Left lobe of liver (tissue), 2 donors: ENCODE measurements at regions not wholly inside any gene's neighbourhood (a gene's known extent, or its start where the extent isn't known, plus 50 kb on each side); places are given as distances from the start of the nearest gene placed in this dataset.

Experiments used
- ATAC-seq: fragments of 200-7000 bp; cut with Tn5 transposase; one replicate; pipeline ENCODE4 v1.9.1; 2020; ENCODE audit warnings: mild to moderate bottlenecking, moderate library complexity
- DNase-seq: peaks from one replicate; pipeline ENCODE4 v3.0.0-alpha.2; 2020; ENCODE audit warnings: low spot score
- donor health status: DM: no; HTN: no; CAD: no; lungs with moderate emphysema.
- donor health status: DM: no; HTN: yes; CAD: no.

DNA sequence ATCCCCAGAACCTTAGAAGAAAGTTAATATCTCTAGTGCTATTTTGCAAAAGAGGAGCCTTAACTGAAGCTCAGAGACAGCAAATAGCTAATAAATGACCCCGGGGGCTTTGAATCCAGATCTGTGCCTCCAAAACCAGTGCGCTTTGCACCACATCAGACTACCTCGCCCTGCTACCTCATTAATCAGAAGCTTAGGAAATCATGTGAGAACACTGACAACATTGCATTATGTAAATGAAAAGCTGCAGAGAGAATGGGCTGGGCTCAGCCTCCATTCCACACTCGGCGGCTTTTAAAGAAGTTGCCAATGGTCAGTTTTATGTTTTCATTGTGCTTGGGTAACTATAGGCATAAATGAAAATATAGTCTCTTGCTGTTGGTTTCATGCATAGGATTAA is 54.0 kb upstream of the STMND1 start:
- DNase-seq (no peak), ATAC-seq (no peak)

DNA sequence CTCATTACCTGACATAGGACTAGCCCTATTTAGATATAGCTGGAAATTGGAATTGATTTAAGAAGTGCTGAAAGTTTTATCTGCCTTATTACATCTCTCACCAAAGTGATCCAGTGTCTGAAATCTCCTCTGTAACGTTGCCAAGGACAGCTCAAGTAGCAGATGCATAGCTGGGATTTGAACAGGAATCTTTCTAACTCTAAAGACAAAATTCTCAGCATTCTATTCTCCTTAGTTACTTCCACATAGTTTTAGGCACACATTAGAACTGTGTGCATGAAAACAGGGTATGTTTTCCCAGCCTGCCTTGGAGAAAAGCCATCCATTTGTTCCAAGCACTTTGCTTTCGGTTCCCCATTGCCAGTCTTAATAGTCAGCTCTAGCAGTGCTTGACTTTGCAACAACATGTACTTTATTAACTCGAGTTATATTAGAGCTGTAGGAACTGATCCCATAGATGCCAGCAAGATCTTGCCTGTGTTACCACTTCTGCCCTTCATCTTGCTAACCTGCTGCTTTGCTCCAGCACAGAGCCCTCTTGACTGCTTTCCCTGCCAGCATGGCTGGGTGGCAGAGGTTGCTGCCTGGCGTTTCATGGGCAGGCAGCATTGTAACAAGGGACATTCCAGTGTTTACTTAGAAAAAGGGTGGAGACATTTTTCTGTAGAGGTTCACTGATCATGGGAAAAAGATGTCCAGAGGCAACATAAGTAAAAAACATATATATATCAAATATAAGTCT is 56.1 kb upstream of the STMND1 start:
- ATAC-seq: peak; percentile 83
- DNase-seq: no peak

DNA sequence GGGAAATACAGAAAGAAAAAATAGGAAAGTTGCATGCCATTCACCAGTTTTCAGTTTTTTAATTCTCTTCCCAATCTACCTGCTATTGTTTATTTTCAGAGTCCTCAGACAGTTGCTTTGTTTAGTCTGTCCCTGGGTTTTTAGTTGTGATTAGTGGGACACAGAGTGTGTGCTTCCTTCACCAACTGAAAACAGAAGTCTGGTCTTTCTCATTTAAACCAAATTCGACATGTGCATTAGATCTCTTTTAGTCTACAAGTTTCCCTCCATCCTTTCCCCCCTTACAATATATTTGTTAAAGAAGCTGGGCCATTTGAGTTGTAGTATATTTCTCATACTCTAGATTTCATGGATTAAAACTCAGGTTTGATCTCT is 58.7 kb upstream of the STMND1 start:
- DNase-seq: no peak

DNA sequence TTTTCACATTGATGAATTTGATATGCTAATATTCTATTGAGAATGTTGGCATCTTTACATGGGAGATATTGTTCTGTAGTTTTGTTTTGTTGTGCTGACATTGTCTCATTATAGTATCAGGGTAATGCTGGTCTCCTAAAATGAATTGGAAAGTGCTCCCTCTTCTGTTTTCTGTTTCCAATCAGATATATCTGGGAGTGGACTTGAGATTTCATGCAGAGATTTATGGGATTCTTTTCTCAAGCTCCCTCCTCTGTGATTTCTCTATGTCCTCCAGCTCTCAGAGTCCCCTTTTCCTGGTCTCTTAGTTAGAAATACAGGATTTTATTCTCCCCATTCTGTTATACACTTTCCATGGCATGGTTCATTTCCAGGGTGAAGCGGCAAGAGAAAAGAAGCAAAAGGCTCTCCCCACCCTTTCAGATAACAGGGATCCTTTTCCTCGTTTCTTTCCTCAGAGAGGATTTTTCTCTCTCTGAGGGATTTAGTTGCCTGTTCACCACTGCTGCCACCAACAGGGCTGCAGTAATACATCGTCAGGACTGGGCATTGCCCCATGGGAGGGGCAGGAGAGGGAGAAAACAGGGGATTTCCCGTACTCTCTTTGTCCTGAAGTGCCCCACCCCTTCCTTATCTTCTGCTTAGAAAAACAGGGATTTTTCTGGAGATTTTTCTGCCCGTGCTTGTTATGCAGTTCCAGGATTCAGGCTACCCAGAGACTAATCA is 59.3 kb upstream of the STMND1 start:
- ATAC-seq (peak; percentile 96), DNase-seq (peak; percentile 54)

More for the DNA sequence above, 58.7 kb upstream of the STMND1 start:
- ATAC-seq: no peak

DNA sequence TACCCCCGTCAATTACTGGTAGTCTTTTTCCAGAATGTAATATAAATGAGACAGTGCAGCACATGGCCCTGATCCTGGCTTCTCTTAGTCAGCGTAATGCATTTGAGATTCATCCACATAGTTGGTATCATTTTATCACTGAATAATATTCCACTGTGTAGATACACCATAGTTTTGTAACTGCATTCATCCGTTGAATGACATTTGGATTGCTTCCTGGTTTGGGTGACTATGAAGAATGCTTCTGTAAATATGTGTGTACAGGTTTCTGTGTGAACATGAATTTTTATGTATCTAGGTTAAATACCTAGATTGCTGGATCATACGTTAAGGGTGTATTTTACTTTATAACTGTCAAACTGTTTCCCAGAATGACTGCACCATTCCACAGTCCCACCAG is 62.6 kb upstream of the STMND1 start:
- no peak for DNase-seq
- no peak for ATAC-seq

DNA sequence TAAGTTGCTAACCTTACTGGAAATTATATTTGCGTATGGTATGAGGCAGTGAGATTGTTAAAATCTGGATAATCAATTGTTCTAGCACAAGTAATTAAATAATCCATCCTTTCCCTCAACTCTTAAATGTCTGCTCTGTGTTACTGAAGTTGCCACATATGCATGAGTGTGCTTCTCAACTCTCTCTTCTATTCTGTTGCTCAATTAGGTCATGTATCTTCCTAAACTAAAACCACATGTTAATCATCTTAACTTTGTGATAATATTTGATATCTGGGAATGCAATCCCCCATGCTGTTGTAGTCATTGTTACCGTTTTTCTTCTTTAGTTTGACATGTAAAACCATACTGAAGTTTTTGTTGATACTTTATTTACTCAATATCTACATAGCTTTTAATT is 63.5 kb upstream of the STMND1 start:
- ATAC-seq: no peak
- no peak for DNase-seq

DNA sequence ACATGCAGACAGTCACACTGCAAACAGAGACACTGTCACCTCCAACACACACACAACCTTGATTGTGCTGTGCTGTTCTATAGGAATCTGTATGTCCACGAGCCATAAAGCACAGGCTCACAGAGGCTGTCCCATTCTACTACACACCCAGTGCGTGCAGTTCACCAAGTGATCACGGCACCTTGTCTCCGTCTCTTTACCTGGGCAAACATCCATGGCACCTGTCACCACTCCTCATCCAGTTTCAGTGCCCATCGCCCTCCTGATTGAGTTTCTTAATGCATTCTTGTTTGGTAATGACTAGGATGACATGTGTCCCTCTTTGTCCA is 65.8 kb upstream of the STMND1 start:
- DNase-seq (no peak), ATAC-seq (no peak)

DNA sequence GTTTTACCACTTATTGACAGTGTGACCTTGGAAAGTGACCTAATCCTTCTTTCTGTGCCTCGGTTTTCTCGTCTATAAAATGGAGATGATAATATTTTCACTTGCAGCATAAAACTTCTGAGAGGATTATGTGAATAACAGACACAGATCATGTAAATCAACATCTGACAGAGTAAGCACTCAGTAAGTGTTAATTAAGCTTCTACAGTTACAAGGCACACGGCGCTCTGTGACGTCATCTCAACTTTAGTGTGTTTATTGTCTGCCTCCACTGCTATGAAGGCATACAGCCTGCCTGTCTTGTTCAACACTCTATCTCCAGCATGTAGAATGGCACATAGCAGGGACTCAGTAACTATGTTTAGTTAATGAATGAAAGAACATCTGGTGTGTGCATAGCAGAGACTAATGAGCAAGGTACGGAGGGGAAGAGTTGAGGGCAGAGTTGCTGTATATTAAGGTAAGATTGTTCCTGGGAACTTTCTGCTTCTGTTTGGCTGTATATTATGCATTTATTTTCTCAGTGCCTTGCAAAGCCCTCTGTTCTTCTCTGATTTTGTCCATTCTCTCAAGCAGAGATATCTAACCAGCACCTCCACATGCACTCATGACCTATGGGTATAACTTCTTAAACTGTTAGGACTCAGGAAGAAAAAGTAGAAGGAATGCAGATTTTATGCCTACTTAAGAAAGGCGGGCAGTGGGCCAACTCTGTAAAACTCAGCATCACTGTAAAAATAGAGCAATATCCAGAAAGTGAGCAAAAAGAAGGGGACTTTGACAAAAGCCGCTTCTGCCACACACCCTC is 66.4 kb upstream of the STMND1 start:
- ATAC-seq (no peak), DNase-seq (no peak)

DNA sequence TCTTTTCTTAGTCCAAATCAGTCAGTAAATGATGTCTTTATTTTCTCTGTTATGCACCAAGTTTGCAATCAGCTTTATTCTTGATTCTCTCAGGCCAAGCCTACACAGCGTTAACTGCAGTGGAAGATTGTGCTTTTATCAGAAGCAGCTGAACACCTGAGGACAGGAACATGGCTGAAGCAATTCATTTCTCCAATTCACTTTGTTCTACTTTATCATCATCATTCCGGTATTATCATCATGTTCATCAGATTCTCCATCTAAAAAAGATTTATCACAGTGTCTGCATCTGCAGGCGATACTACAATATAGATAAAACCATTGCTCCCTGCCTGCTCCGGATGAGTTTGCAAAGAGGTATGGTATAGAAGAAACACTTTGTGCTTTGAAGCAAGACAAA is 68.1 kb upstream of the STMND1 start:
- DNase-seq (no peak), ATAC-seq (no peak)

DNA sequence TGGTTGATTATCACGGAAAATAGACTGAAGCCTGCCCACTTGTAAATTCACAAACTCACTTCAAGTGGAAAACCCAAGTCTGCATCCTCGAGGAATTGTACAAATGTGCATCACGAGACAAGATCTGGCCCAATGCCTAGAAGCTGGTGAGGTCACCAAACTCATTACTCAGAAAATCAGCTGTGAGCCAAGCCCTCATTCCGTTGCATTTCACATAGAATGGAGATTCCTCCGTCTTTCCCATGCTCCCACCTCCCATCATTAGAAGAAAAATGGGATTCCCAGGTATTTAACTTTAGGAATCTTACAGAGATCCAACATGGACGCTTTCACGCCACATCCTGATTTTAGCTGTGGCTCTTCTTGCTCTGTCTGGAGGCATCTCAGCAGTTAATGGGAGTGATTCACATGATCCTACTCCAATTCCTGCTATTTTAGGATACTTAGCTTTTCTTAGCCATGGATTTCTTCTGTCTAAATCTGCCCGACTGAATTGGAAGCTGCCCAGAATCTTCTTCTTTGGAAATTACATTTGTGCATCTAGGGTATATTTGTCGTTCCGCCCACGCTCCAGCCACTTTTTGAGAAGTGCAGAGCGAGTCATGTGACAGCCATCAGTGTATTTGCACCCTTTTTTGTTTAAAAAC is 68.7 kb upstream of the STMND1 start:
- no peak for ATAC-seq
- no peak for DNase-seq

DNA sequence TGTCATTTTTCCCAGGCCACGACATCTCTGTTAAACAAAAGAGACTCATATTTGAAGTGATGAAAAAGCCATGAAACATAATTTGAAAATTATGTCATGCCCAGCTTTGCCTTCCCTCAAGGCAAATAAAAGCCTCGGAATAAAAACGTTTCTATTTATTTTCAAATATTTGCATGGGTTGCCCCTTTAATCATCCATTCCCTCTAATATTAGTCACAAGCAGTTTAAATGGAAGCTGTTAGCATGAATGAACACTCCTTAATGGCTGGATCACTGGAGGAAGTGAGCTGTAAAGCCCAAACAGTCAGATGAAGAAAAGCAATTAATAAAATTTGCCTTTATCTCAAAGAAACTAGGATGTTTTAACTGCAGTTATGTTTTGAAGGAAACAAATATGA is 69.3 kb upstream of the STMND1 start:
- DNase-seq (no peak), ATAC-seq (no peak)

DNA sequence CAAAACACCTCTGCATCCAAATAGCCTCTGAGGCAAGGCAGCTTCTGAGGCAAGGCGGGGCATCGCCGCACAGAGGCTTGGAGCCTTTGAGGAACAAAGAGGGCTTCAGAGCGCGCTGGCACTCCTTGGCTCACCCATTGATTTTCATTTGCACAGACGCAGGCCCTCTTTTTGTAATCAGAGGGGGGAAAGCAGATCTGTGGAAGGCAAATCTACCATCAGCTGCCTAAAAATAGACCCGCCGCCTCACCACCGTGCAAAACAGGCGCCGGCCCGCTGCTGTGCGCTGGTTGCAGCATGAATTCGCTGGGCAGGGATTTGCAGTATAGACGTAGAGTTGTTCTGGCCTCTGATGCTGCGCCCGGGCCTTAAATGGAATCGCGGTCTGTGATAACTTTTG is 69.9 kb upstream of the STMND1 start:
- no peak for ATAC-seq
- DNase-seq: no peak

DNA sequence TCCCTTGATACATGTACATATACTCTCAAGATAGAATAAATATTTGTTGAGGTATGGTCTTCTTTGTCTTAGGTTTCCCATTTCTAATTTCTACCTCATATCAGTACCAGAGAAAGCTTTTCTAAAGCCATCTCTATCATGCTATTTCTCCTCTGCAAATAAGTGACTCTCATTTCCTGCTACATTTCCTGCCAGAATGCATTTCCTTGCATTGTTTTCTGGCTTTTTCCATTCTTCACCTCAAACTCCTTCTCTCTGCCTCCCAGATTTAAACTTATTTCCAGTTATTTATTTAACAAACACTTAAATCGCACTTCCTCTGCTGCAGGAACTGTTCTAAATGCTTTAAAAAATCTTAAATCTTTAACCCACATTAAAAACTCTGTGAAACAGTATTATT is 74.4 kb upstream of the STMND1 start:
- DNase-seq: no peak

DNA sequence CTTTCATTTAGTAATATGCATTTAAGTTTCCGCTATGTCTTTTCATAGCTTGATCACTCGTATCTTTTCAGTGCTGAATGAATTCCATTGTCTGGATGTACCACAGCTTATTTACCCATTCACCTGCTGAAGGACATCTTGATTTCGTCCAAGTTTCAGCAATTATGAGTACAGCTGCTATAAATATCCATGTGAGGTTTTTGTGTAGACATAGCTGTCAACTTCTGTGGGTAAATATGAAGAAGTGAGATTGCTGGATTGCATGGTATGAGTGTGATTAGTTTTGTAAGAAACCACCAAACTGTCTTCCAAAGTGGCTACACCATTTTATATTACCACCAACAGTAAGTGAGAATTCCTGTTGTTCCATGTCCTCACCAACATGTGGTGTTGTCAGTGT is 79.2 kb upstream of the STMND1 start:
- ATAC-seq (no peak), DNase-seq (no peak)

More for the DNA sequence above, 74.4 kb upstream of the STMND1 start:
- ATAC-seq: no peak

DNA sequence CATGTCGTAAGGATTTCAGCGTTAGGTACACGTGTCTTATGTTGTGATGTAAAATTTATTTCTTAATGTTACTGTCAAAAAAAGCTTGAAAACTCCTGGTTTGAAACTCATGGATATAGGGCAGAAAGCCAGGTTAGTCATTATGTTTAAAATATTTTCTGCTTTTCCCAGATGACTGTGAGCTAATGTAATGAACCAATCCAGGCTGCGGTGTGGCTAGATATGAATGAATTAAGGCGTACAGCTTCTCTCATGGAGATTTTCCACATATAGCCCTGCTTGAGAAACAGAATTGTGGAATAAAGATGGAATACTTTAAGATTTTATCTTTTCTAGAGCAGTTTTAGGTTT is 80.3 kb upstream of the STMND1 start:
- ATAC-seq: no peak
- no peak for DNase-seq

DNA sequence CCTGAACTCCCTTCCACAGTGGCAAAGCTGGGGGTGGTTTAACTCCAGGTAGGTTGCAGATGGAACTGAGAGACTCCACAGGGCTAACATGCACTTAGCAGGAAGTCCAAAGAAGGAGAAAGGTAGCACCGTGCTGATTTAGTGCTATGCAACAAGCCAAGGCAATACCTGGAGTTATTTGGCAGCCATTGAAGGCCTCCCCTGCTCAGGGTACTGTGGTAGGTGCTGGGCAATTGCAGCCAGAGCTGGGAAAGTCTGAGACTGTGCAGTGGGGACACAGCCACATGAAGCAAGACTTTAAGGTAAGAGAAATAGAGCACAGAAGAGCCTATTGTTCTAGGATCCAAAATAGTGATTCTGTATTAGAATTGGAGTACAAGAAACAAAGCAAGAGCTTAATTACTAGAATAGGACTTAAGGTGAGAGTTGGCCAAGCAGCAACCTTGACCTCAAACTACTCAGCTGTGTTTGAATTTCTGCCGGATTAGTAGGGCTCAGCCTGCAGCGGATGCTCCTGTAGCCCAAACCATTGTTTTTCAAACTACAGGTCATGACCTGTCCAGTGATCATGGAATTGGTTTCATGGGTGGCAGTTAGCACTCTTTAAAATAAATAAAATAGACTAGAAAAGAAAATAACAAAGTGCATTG is 80.8 kb upstream of the STMND1 start:
- DNase-seq (no peak), ATAC-seq (no peak)

DNA sequence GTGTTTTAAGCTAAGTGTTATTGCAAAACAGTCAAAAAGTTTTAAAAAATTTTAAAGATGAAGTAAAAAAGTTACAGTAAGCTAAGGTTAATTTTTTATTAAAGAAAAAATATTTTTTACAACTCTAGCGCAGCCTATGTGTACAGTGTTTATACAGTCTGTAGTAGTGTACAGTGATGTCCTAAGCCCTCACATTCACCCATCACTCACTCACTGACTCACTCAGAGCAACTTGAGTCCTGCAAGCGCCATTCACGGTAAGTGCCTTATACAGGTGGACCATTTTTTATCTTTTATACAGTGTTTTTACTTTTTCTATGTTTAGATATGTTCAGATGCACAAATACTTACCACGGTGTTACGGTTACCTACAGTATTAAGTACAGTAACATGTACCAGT is 83.4 kb upstream of the STMND1 start:
- ATAC-seq (no peak), DNase-seq (no peak)

DNA sequence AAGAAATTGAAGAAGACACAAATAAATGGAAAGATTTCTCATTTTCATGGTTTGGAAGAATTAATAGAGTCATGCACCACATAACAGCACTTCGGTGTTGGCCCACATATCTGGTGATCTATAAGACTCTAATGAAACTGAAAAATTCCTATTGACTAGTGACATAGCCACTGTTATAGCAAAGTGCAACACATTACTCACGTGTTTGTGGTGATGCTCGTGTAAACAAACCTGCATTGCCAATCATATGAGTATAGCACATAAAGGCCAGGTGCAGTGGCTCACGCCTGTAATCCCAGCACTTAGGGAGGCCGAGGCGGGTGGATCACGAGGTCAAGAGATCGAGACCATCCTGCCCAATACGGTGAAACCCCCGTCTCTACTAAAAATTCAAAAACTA is 84.4 kb upstream of the STMND1 start:
- DNase-seq (no peak), ATAC-seq (no peak)

DNA sequence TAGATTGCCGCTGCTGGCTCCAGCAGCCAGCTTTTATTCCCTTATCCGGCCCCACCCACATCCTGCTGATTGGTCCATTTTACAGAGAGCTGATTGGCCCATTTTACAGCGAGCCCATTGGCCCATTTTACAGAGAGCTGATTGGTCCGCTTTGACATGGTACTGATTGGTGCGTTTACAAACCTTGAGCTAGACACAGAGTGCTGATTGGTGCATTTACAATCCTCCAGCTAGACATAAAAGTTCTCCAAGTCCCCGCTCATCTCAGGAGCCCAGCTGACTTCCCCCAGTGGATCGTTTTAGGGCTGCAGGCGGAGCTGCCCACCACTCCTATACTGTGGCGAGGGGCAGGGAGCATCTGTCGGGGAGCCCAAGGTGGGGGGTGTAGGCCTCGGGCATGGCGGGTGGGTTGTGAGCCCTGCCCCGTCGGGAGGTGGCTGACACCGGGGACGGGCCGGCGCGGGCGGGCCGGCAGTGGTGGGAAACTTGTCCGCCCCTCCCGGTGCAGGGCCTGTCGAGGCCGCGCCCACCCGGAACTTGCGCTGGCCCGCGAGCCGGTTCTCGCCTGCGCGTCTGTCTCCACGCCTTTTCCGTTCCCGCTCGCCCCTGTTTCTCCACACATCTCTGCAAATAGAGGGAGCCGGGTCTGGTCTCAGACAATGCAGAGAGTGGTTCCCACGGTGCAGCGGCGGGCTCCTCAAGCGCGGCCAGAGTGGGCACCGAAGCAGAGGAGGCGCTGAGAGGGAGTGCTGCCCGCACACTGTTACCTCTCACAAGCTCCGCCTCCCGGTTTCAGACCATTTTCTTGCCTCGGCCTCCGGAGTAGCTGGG is 86.1 kb upstream of the STMND1 start:
- peak; percentile 76 for ATAC-seq
- no peak for DNase-seq

DNA sequence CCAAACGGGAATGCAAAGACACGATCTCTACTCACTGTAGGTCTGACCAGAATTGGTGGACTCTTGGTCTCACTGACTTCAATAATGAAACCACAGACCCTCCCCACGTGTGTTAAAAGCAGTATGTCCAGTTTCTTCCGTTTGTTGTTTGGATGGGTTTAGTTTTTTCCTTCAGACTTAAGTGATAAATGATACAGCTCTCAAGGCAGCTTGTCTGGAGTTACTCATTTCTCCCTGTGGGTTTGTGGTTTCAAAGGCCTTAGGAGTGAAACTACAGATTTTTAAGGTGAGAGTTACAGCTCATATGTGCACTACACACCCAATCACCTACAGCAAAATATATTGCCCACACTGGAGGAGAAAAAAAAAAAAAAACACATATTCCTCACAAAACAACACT is 86.7 kb upstream of the STMND1 start:
- no peak for DNase-seq
- no peak for ATAC-seq
